ENCODE measurements at regions not wholly inside any gene's neighbourhood (a gene's known extent, or its start where the extent isn't known, plus 50 kb on each side); places are given as distances from the start of the nearest gene placed in this dataset.

GRCh38 chr2:88307817-88308216 is 137.7 kb downstream of the THNSL2 start:
- intact Hi-C loops (cut with micrococcal nuclease): loop anchor here (1.0 kb wide), 1 partner anchor 117 kb away; no protein-coding TSS in a partner anchor
- H3K4me3 Mint-ChIP-seq (ENCODE audit: unreplicated experiment): no peak overlapping the region

GRCh38 chr2:88303865-88304264 is 133.7 kb downstream of the THNSL2 start:
- no TSS peak for BruUV-seq (replicated peaks)
- Mint-ChIP-seq H3K4me1 (ENCODE audit: insufficient read depth, unreplicated experiment) (no peaks in the 10 kb centered on the region), H3K9me3 (ENCODE audit: unreplicated experiment) (peaks cover 9% of the 10 kb centered on the region), H3K27me3 (ENCODE audit: insufficient read depth, unreplicated experiment) (no peaks in the 10 kb centered on the region), H3K27ac (ENCODE audit: low read depth, unreplicated experiment) (no peak overlapping the region), H3K36me3 (ENCODE audit: insufficient read depth, unreplicated experiment) (peaks cover 7% of the 10 kb centered on the region), H3K4me3 (ENCODE audit: unreplicated experiment) (no peak overlapping the region)
- ChIA-PET CTCF (interaction anchor here (0.7 kb wide), 1 partner anchor 252 kb away, joined by 3 read pairs; no protein-coding TSS in a partner anchor), POLR2A (no interaction called here)
- no peak for TF ChIP-seq CTCF (IDR thresholded peaks at IDR 0.05; ENCODE audit: unreplicated experiment)
- intact Hi-C loops (cut with micrococcal nuclease): no loop called here
- no peak for DNase-seq (ENCODE audit: unreplicated experiment)

More at GRCh38 chr2:88307817-88308216, 137.7 kb downstream of the THNSL2 start:
- H3K9me3 Mint-ChIP-seq (ENCODE audit: unreplicated experiment): peaks cover 17% of the 10 kb centered on the region
- H3K36me3 Mint-ChIP-seq (ENCODE audit: insufficient read depth, unreplicated experiment): peaks cover 7% of the 10 kb centered on the region
- CTCF ChIA-PET: interaction anchor here (0.6 to 1.8 kb wide), 12 partner anchors 9 to 118 kb away, joined by 3 to 11 read pairs (median 4); no protein-coding TSS in a partner anchor
- no peak overlapping the region for H3K27ac Mint-ChIP-seq (ENCODE audit: low read depth, unreplicated experiment)
- POLR2A ChIA-PET: no interaction called here
- no peaks in the 10 kb centered on the region for H3K27me3 Mint-ChIP-seq (ENCODE audit: insufficient read depth, unreplicated experiment)
- no peaks in the 10 kb centered on the region for H3K4me1 Mint-ChIP-seq (ENCODE audit: insufficient read depth, unreplicated experiment)
- no TSS peak for BruUV-seq (replicated peaks)
- peak; percentile 52 for DNase-seq (ENCODE audit: unreplicated experiment)
- TF ChIP-seq CTCF (IDR thresholded peaks at IDR 0.05; ENCODE audit: unreplicated experiment): peak; percentile 33

- Mint-ChIP-seq H3K4me1 (ENCODE audit: insufficient read depth, unreplicated experiment) (no peaks in the 10 kb centered on the region), H3K36me3 (ENCODE audit: insufficient read depth, unreplicated experiment) (no peaks in the 10 kb centered on the region), H3K4me3 (ENCODE audit: unreplicated experiment) (no peak overlapping the region), H3K27ac (ENCODE audit: low read depth, unreplicated experiment) (no peak overlapping the region), H3K27me3 (ENCODE audit: insufficient read depth, unreplicated experiment) (no peaks in the 10 kb centered on the region), H3K9me3 (ENCODE audit: unreplicated experiment) (peaks cover 3% of the 10 kb centered on the region)
- TF ChIP-seq CTCF (IDR thresholded peaks at IDR 0.05; ENCODE audit: unreplicated experiment): no peak
- intact Hi-C loops (cut with micrococcal nuclease): no loop called here
- CTCF ChIA-PET: interaction anchor here (0.7 to 1.0 kb wide), 2 partner anchors 20 to 34 kb away, joined by 3 read pairs; no protein-coding TSS in a partner anchor
- DNase-seq (ENCODE audit: unreplicated experiment): no peak
- BruUV-seq (replicated peaks): no TSS peak
- POLR2A ChIA-PET: interaction anchor here (0.9 kb wide), 1 partner anchor 55 kb away, joined by 3 read pairs; no protein-coding TSS in a partner anchor
Observed at GRCh38 chr2:88296247-88296646, 126.1 kb downstream of the THNSL2 start.

- DNase-seq (ENCODE audit: unreplicated experiment): no peak
- ChIA-PET CTCF (interaction anchor here (0.6 kb wide), 1 partner anchor 91 kb away, joined by 3 read pairs; no protein-coding TSS in a partner anchor), POLR2A (no interaction called here)
- H3K36me3 Mint-ChIP-seq (ENCODE audit: insufficient read depth, unreplicated experiment): peaks cover 6% of the 10 kb centered on the region
- H3K4me1 Mint-ChIP-seq (ENCODE audit: insufficient read depth, unreplicated experiment): no peaks in the 10 kb centered on the region
- H3K27ac Mint-ChIP-seq (ENCODE audit: low read depth, unreplicated experiment): no peak overlapping the region
- intact Hi-C loops (cut with micrococcal nuclease): no loop called here
- BruUV-seq (replicated peaks): no TSS peak
- no peak overlapping the region for H3K4me3 Mint-ChIP-seq (ENCODE audit: unreplicated experiment)
- TF ChIP-seq CTCF (IDR thresholded peaks at IDR 0.05; ENCODE audit: unreplicated experiment): no peak
- no peaks in the 10 kb centered on the region for H3K27me3 Mint-ChIP-seq (ENCODE audit: insufficient read depth, unreplicated experiment)
- no peaks in the 10 kb centered on the region for H3K9me3 Mint-ChIP-seq (ENCODE audit: unreplicated experiment)
Observed at GRCh38 chr2:88283886-88284592, 113.9 kb downstream of the THNSL2 start.

All from MCF 10A (cell line).